GM12864 (cell line): ENCODE measurements at regions not wholly inside any gene's neighbourhood (a gene's known extent, or its start where the extent isn't known, plus 50 kb on each side); places are given as distances from the start of the nearest gene placed in this dataset.

Source experiments
- DNase-seq: peaks from one replicate; pipeline ENCODE4 v3.0.0-alpha.2; 2011; ENCODE audit warnings: low read depth
- H3K4me3 ChIP-seq: 2 replicates; pipeline ENCODE4 v1.5.1; 2011; ENCODE audit warnings: mild to moderate bottlenecking, low read depth, low read length, control low read depth
- TF ChIP-seq, protein P1 (sequence below): IDR thresholded peaks from 2 replicates; pipeline ENCODE4 v1.5.1; 2011; ENCODE audit warnings: low read depth, mild to moderate bottlenecking, moderate library complexity, low read length, control low read depth, inconsistent platforms; ENCODE audit errors: missing control alignments

DNA sequence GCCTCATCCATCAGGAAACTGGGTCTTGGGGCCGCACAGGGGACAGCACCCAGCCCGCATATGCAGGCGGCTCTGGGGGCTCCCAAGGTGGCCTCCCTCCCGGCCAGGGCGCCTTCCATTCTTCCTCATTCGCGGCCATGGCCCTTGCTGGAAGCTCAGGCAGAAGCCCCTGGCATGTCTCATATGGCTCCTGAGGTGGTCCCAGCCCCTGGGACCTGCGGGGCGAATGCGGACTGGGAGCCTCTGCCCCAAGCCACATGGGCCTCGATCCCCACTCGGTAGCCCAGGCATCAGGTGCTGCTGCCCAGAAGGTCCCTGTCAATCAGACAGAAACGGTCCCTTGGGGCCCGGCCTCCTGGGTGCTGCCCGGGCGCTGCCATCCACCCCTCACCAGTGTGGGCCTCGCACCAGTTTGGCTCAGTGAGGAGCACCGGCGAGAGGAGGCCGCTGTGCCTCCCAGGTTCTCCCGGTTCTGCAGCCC is 301.6 kb downstream of the TEX29 start:
- H3K4me3 ChIP-seq, result no peak overlapping the region
- DNase-seq, result no peak
- TF ChIP-seq, protein P1, sequence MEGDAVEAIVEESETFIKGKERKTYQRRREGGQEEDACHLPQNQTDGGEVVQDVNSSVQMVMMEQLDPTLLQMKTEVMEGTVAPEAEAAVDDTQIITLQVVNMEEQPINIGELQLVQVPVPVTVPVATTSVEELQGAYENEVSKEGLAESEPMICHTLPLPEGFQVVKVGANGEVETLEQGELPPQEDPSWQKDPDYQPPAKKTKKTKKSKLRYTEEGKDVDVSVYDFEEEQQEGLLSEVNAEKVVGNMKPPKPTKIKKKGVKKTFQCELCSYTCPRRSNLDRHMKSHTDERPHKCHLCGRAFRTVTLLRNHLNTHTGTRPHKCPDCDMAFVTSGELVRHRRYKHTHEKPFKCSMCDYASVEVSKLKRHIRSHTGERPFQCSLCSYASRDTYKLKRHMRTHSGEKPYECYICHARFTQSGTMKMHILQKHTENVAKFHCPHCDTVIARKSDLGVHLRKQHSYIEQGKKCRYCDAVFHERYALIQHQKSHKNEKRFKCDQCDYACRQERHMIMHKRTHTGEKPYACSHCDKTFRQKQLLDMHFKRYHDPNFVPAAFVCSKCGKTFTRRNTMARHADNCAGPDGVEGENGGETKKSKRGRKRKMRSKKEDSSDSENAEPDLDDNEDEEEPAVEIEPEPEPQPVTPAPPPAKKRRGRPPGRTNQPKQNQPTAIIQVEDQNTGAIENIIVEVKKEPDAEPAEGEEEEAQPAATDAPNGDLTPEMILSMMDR, result no peak

GRCh38 chr13:111623208-111623607 is 302.8 kb downstream of the TEX29 start:
- H3K4me3 ChIP-seq, result no peak overlapping the region
- DNase-seq, result no peak
- TF ChIP-seq, protein P1, result no peak

GRCh38 chr13:111623743-111624505 is 303.5 kb downstream of the TEX29 start:
- H3K4me3 ChIP-seq, result no peak overlapping the region
- TF ChIP-seq, protein P1, result no peak
- no peak for DNase-seq

- TF ChIP-seq, protein P1, result no peak
- DNase-seq, result no peak
- no peak overlapping the region for H3K4me3 ChIP-seq
Measured at GRCh38 chr13:111625526-111626315, 305.3 kb downstream of the TEX29 start.

- TF ChIP-seq, protein P1, result no peak
- no peak overlapping the region for H3K4me3 ChIP-seq
- no peak for DNase-seq
Measured at GRCh38 chr13:111626371-111627305, 306.2 kb downstream of the TEX29 start.

- TF ChIP-seq, protein P1, result no peak
- no peak for DNase-seq
- H3K4me3 ChIP-seq, result no peak overlapping the region
Measured at GRCh38 chr13:111627596-111627995, 307.2 kb downstream of the TEX29 start.
